BLaER1 (cell line): ENCODE measurements at regions not wholly inside any gene's neighbourhood (a gene's known extent, or its start where the extent isn't known, plus 50 kb on each side); places are given as distances from the start of the nearest gene placed in this dataset.

Experiments used
- H3K27ac ChIP-seq: shearing (Covaris generic); formaldehyde crosslinking; 2 replicates; pipeline ENCODE4 v1.8.1; 2022
- H3K27me3 ChIP-seq: shearing (Covaris generic); formaldehyde crosslinking; 2 replicates; pipeline ENCODE4 v1.8.1; 2022
- H3K36me3 ChIP-seq: shearing (Covaris generic); formaldehyde crosslinking; 2 replicates; pipeline ENCODE4 v1.8.1; 2022
- H3K4me1 ChIP-seq: shearing (Covaris generic); formaldehyde crosslinking; 2 replicates; pipeline ENCODE4 v1.8.1; 2022
- H3K4me2 ChIP-seq: shearing (Covaris generic); formaldehyde crosslinking; 2 replicates; pipeline ENCODE4 v1.8.1; 2022
- H3K4me3 ChIP-seq: shearing (Covaris generic); formaldehyde crosslinking; 2 replicates; pipeline ENCODE4 v1.8.1; 2022
- H3K9ac ChIP-seq: shearing (Covaris generic); formaldehyde crosslinking; 2 replicates; pipeline ENCODE4 v1.8.1; 2022
- H3K9me3 ChIP-seq: shearing (Covaris generic); formaldehyde crosslinking; 2 replicates; pipeline ENCODE4 v1.8.1; 2022
- H4K20me1 ChIP-seq: shearing (Covaris generic); formaldehyde crosslinking; 2 replicates; pipeline ENCODE4 v1.8.1; 2022
- Cebpa-rat ChIP-seq: shearing (Covaris generic); IDR thresholded peaks from 2 replicates; pipeline ENCODE4 v1.8.1; 2022

- no peak overlapping the region for H3K27ac ChIP-seq
- H3K4me2 ChIP-seq: no peak overlapping the region
- TF ChIP-seq Cebpa-rat: no peak
- H3K9ac ChIP-seq: no peak overlapping the region
- H3K4me3 ChIP-seq: no peak overlapping the region
- H3K27me3 ChIP-seq: no peaks in the 10 kb centered on the region
- H4K20me1 ChIP-seq: no peaks in the 10 kb centered on the region
- H3K9me3 ChIP-seq: no peaks in the 10 kb centered on the region
- H3K4me1 ChIP-seq: no peaks in the 10 kb centered on the region
- H3K36me3 ChIP-seq: no peaks in the 10 kb centered on the region
Observed at GRCh38 chr4:162322054-162322453, 158.3 kb upstream of the FSTL5 start.

DNA sequence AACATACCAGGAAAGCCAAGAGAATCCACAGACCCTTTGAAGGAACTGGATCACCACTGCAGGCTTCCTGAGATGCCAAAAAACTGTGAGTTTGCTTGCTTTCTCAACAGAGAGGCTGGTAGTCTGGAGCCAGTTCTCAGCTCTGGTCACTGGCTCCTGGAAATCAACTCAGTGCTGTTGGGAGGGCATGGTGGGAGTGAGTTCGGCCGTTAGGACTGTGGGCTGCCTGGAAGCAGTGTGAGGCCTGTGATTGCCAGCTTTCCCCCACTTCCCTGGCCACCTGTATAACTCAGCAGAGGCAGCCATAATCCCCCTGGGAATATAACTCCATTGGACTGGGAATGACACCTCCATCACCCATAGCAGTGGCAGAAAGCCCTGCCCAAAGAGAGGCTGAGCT, 122.0 kb upstream of the FSTL5 start:
- no peak for TF ChIP-seq Cebpa-rat
- H3K4me2 ChIP-seq: no peak overlapping the region
- no peak overlapping the region for H3K4me3 ChIP-seq
- H3K27ac ChIP-seq: no peak overlapping the region
- no peaks in the 10 kb centered on the region for H3K36me3 ChIP-seq
- no peaks in the 10 kb centered on the region for H3K27me3 ChIP-seq
- H3K9ac ChIP-seq: no peak overlapping the region
- H4K20me1 ChIP-seq: no peaks in the 10 kb centered on the region
- no peaks in the 10 kb centered on the region for H3K4me1 ChIP-seq
- no peaks in the 10 kb centered on the region for H3K9me3 ChIP-seq

GRCh38 chr4:162282684-162283083, 118.9 kb upstream of the FSTL5 start:
- H3K27ac ChIP-seq: no peak overlapping the region
- no peak overlapping the region for H3K4me3 ChIP-seq
- no peaks in the 10 kb centered on the region for H3K27me3 ChIP-seq
- H3K9ac ChIP-seq: no peak overlapping the region
- no peak for TF ChIP-seq Cebpa-rat
- H3K4me1 ChIP-seq: no peaks in the 10 kb centered on the region
- H3K9me3 ChIP-seq: no peaks in the 10 kb centered on the region
- no peak overlapping the region for H3K4me2 ChIP-seq
- H3K36me3 ChIP-seq: no peaks in the 10 kb centered on the region
- H4K20me1 ChIP-seq: no peaks in the 10 kb centered on the region

GRCh38 chr4:162274354-162274753, 110.6 kb upstream of the FSTL5 start:
- Histone ChIP-seq H3K27ac (no peak overlapping the region), H3K9me3 (no peaks in the 10 kb centered on the region), H3K4me3 (no peak overlapping the region), H3K36me3 (no peaks in the 10 kb centered on the region), H3K4me1 (no peaks in the 10 kb centered on the region), H3K4me2 (no peak overlapping the region), H3K9ac (no peak overlapping the region), H3K27me3 (no peaks in the 10 kb centered on the region), H4K20me1 (no peaks in the 10 kb centered on the region)
- no peak for TF ChIP-seq Cebpa-rat

DNA sequence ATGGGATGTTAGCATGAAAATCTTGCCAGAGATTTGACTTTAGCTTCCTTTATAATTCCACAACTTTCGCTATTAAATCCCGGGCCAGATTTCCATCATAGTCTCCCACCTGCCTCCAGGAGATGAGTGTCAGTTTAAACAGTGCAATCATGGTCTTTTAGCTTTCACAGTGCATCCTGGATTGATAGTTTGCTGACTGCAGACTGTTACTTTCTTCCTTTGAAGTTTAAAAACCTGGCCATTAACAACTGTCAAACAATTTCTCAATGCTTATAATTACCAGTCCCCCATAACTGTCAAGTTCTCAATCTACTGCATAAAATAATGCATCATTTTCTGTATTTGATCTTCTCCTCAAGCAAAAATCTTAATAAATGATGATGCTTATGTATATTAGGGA, 108.4 kb upstream of the FSTL5 start:
- Histone ChIP-seq H3K27me3 (no peaks in the 10 kb centered on the region), H3K9me3 (no peaks in the 10 kb centered on the region), H3K27ac (no peak overlapping the region), H4K20me1 (no peaks in the 10 kb centered on the region), H3K4me3 (no peak overlapping the region), H3K4me2 (no peak overlapping the region), H3K9ac (no peak overlapping the region), H3K4me1 (no peaks in the 10 kb centered on the region), H3K36me3 (no peaks in the 10 kb centered on the region)
- TF ChIP-seq Cebpa-rat: no peak

GRCh38 chr4:162268911-162269310, 105.1 kb upstream of the FSTL5 start:
- Histone ChIP-seq H3K4me2 (no peak overlapping the region), H3K9ac (no peak overlapping the region), H3K4me3 (no peak overlapping the region), H3K4me1 (no peaks in the 10 kb centered on the region), H3K36me3 (no peaks in the 10 kb centered on the region), H3K27ac (no peak overlapping the region), H4K20me1 (no peaks in the 10 kb centered on the region), H3K27me3 (no peaks in the 10 kb centered on the region), H3K9me3 (peaks cover 18% of the 10 kb centered on the region)
- no peak for TF ChIP-seq Cebpa-rat

GRCh38 chr4:162265802-162266201, 102.0 kb upstream of the FSTL5 start:
- no peaks in the 10 kb centered on the region for H3K36me3 ChIP-seq
- H3K4me1 ChIP-seq: no peaks in the 10 kb centered on the region
- H3K27ac ChIP-seq: no peak overlapping the region
- H3K9me3 ChIP-seq: peaks cover 18% of the 10 kb centered on the region
- no peak for TF ChIP-seq Cebpa-rat
- no peaks in the 10 kb centered on the region for H4K20me1 ChIP-seq
- H3K4me3 ChIP-seq: no peak overlapping the region
- no peak overlapping the region for H3K4me2 ChIP-seq
- H3K9ac ChIP-seq: no peak overlapping the region
- H3K27me3 ChIP-seq: no peaks in the 10 kb centered on the region

- Histone ChIP-seq H3K9me3 (no peaks in the 10 kb centered on the region), H3K27me3 (no peaks in the 10 kb centered on the region), H3K27ac (no peak overlapping the region), H4K20me1 (no peaks in the 10 kb centered on the region), H3K4me1 (no peaks in the 10 kb centered on the region), H3K4me2 (no peak overlapping the region), H3K9ac (no peak overlapping the region), H3K36me3 (no peaks in the 10 kb centered on the region), H3K4me3 (no peak overlapping the region)
- no peak for TF ChIP-seq Cebpa-rat
Observed at GRCh38 chr4:162245051-162245450, 81.3 kb upstream of the FSTL5 start.

- no peak for TF ChIP-seq Cebpa-rat
- H3K27me3 ChIP-seq: no peaks in the 10 kb centered on the region
- H4K20me1 ChIP-seq: no peaks in the 10 kb centered on the region
- H3K9me3 ChIP-seq: no peaks in the 10 kb centered on the region
- no peaks in the 10 kb centered on the region for H3K36me3 ChIP-seq
- H3K4me1 ChIP-seq: no peaks in the 10 kb centered on the region
- no peak overlapping the region for H3K27ac ChIP-seq
- H3K9ac ChIP-seq: no peak overlapping the region
- H3K4me3 ChIP-seq: no peak overlapping the region
- no peak overlapping the region for H3K4me2 ChIP-seq
Observed at GRCh38 chr4:162241857-162242256, 78.1 kb upstream of the FSTL5 start.

DNA sequence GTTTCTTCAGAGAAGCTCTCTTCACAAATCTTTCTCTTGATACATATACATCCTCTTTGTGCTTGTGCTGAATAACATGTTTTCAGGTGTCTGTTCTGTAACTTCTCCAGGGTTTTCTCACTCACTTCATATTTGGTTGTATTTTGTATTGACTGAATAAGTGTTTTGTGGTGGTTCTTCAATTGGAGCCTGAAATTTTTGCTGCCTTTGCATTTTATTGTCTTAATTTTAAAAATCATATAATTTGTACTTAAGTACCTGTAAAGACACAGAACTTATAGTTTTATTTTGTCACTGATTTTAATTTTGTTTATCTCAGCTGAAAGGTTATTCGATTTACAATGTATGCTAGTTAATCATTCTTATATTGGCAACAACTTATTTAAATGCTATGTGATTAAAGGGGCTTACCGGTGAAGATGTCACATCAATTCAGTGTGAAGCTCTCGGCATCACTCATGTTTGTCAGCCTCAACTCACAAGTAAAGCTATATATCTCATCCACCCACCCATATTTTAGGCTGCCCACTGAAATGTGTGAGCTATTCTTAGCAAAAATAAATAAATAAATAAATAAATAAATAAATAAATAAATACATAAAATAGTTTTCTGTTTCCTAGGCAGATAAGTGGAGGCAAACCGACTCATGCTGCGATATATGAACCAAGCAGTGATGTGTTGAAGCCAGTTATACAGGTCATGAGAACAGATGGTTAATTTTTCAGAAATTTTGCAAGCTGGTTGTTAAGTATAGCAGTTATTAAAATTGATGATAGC, 76.4 kb upstream of the FSTL5 start:
- no peak overlapping the region for H3K27ac ChIP-seq
- no peaks in the 10 kb centered on the region for H3K9me3 ChIP-seq
- no peak overlapping the region for H3K9ac ChIP-seq
- no peak for TF ChIP-seq Cebpa-rat
- no peaks in the 10 kb centered on the region for H3K36me3 ChIP-seq
- H3K4me2 ChIP-seq: no peak overlapping the region
- no peaks in the 10 kb centered on the region for H4K20me1 ChIP-seq
- H3K4me1 ChIP-seq: no peaks in the 10 kb centered on the region
- no peak overlapping the region for H3K4me3 ChIP-seq
- no peaks in the 10 kb centered on the region for H3K27me3 ChIP-seq

- H3K9me3 ChIP-seq: no peaks in the 10 kb centered on the region
- H3K27me3 ChIP-seq: no peaks in the 10 kb centered on the region
- H3K4me1 ChIP-seq: no peaks in the 10 kb centered on the region
- H3K27ac ChIP-seq: no peak overlapping the region
- no peaks in the 10 kb centered on the region for H4K20me1 ChIP-seq
- no peak overlapping the region for H3K9ac ChIP-seq
- no peaks in the 10 kb centered on the region for H3K36me3 ChIP-seq
- TF ChIP-seq Cebpa-rat: no peak
- no peak overlapping the region for H3K4me3 ChIP-seq
- H3K4me2 ChIP-seq: no peak overlapping the region
Observed at GRCh38 chr4:162237676-162238075, 73.9 kb upstream of the FSTL5 start.
